HG02571 (cell line): ENCODE measurements at regions not wholly inside any gene's neighbourhood (a gene's known extent, or its start where the extent isn't known, plus 50 kb on each side); places are given as distances from the start of the nearest gene placed in this dataset.
"Not testable (repeated sequence)": the region's sequence is repeated elsewhere in the genome, so short reads cannot be mapped to it uniquely, and the experiment has no call there.

Source experiments
- ATAC-seq: cut with Tn5 transposase; IDR thresholded peaks from one replicate; pipeline ENCODE4 v1.9.1; 2021; ENCODE audit warnings: mild to moderate bottlenecking, moderate library complexity; ENCODE audit not compliant: unreplicated experiment

DNA sequence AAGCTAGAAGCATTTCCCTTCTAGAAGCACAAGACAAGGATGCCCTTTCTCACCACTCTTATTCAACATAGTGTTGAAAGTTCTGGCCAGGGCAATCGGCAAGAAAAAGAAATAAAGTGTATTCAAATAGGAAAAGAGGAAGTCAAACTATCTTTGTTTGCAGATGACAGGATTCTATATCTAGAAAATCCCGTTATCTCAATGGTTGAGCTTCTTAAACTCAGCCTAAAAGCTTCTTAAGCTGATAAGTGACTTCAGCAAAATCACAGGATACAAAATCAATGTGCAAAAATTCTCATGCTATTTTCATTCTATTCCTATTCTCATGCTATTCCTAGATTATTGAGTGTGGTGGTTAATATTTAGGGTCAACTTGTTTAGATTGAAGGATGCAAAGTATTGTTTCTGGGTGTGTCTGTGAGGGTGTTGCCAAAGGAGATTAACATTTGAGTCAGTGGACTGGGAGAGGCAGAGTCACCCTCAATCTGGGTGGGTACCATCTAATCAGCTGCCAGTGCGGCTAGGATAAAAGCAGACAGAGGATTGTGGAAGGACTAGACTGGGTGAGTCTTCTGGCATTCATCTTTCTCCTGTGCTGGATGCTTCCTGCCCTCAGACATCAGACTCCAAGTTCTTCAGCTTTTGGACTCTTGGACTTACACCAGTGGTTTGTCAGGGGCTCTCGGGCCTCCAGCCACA is 111.9 kb downstream of the LSMEM1 start:
- ATAC-seq, result not testable (repeated sequence)

DNA sequence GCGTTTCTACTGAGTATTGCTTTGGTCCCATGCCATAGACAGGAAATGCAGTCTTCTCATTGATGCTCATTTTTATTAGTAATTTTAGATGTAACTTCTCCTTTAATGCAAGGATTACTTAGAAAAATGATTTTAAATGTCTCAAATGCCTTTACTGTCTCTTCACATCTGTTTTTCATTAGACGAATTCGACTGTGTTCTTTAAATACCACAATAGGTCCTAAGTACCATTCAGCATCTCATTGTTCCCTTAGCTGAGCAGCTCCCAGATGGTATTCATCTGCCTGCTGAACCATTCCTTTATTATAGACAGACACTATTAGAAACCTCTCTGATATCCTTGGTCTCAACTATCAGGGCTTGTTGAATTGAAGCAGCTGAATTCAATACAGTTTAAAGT is 113.6 kb downstream of the LSMEM1 start:
- ATAC-seq, result no peak

DNA sequence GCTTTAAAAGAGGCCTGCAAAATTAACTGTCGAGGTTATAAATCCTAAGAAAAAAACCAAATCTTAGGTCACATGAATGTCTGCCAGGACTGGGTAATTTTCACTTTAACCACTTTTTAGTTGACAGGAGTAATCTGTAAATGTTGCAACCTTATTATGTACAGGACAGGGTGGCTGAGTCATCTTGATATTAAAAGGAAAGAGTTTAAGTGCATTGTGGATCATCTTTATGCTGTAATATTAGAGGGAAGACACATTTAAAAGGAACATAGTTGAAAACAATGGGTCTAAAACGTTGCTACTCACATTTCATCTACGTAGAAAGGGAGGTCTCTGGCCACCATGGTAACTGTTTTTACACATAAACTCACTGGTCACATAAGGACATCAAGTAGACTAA is 115.5 kb downstream of the LSMEM1 start:
- no peak for ATAC-seq

DNA sequence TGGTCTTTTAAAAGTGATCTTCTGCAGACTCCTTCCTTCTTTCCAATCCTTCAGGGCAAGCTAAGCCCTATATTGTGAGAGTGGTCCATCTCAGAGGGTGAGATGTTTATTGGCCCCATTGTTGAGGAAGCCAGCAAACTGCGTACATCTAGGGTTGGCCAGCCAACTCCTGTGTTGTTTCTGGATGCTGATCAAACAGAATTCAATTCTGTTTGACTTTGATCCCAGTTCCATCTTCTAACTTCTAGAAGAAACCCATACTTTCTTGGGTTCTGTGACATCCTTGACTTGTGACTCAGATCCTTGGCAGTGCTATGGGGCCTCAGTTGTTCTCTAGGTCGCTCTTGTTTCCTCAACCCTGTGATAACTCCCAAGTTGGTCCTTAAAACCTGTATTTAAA is 116.2 kb downstream of the LSMEM1 start:
- ATAC-seq, result no peak

DNA sequence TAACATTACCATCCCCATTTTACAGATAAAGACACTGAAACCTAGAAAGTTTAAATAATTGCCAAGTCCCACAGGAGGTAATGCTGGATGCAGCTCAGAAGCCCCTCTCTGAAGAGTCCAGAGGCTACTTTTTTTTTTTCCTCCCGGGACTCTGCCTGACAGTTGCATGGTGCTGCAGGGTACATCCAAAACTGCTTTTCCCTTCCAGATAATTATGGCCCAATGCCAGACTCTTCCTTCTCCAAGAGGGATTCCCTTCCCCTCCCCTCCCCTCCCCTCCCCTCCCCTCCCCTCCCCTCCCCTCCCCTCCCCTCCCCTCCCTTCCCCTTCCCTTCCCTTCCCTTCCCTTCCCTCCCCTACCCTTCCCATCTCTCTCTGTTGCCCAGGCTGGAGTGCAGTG is 122.9 kb downstream of the LSMEM1 start:
- ATAC-seq, result no peak

DNA sequence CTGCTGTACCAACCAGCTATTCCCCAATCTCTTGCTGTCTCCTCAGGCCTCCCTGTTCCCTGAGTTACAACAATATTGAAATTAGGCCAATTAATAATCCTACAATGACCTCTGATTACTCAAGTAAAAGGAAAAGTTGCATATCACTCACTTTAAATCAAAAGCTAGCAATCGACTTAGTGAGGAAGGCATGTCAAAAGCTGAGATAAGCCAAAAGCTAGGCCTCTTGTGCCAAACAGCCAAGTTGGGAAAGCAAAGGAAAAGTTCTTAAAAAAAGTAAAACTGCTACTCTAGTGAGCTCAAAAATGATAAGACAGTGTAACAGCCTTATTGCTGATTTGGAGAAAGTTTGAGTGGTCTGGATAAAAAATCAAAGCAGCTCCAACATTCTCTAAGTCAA is 129.8 kb downstream of the LSMEM1 start:
- ATAC-seq, result no peak

DNA sequence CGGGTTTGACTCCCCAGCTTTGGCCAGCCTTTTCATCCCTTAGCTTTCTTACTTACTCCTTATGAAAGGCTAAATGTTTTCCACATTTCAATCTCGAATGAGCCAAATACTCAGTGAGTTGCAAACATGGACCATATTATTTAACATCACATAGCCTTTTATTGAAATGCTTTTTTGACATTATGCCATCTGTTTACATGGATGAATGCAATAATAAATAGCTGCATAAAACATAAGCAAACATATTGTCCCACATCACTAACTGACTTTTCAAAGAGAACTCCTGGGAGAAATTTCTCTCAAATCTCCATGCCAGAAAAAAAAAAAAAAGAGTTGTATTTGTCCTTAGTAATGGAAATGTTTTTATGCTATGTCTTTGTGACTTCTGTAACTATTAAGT is 134.9 kb downstream of the LSMEM1 start:
- ATAC-seq, result no peak

DNA sequence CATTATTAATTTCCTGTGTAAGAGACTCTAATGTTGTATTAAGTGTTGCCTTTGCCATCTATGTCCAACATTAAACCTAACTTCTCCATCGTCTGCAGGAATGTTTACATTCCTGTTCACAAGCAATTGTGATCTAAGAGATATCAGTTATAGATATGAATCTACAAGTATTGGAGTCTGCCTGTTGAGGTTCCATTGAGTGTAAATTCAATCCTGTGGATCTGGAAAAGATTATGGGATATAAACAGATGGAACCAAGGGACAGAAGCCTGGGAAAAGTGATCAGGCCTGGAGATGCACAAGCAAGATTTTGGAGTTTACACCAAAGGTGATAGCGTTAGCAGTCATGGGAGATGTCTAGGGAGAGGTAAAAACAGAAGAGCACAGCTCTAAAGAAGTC is 135.5 kb downstream of the LSMEM1 start:
- no peak for ATAC-seq

DNA sequence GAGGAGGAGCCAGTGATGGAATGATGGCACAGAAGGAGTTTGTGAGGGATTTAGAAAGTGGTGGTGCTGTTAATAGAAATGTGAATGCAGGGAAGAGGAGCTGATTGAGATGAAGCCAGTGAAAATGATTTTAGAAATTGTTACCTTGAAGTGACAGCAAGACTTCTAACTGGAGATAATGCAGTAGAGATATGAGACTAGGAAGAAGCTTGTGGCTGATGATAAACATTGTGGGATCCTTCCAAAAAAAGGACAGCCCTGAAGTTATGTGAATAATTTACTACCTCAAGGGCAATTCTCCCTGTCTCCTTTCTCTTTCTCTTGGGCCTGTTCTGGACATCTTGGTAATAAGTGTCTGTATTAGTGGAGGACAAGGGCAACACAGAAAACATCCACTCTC is 138.6 kb downstream of the LSMEM1 start:
- no peak for ATAC-seq

DNA sequence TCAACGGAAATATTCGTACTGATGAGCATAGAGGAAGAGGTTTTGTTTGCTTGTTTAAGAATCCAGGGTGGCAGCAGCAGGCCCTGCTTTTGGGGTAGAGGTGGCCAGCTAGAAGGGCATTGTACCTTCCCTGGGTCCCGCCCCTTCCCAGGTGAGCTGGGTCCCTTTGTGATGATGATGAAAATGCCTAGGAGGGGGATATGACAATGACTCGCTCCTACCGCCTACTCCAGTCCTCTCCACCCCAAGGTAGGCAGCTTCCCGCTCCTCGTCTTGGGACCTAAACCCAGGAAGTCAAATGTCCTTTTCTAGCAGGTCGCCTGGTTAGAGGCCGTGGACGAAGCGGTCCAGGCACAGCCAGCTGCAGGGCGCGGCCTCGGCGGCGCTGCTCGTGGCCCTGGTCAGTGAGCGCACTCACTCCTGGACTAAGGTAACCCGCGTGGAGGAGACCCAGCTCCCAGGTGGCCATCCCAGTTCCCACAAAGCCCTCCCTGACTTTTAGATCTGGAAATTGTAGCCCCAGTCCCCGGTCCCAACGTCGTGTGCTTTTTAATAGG is 141.4 kb downstream of the LSMEM1 start:
- no peak for ATAC-seq

DNA sequence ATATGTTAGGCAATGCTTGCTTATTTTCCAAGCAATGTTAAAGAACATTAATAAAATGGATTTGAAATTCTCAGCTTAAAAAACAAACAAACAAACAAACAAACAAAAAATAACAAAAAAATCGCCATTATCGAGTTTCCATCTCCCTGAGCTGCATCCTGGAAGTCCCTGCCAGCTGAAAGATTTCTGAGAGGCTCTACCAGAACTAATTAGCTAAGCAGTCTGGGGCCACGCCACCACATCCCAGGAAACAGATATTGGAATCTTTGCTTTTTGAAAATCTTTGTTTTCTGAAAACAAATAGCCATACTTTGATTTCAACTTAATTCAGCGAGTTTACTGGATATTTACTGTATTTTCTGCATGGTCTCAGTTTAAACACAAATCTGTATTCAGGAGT is 143.6 kb downstream of the LSMEM1 start:
- no peak for ATAC-seq

DNA sequence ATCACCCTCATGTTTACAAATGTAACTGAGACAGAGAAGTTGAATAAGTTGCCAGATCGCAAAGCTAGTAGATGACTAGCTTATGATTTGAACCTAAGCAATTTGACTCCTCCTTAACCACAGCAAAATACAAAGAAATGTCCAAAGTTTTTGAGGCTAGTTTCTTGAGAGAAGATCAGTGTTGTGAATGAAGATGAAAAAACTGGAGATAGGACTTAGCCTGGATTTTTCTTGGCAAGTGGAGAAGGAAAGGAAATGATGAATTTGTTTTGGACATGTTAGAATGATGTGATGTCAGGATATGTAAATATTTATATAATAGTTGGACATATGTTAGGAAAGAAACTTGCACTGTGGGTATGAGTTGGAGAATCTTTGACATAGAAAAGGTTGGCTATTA is 149.8 kb downstream of the LSMEM1 start:
- no peak for ATAC-seq

DNA sequence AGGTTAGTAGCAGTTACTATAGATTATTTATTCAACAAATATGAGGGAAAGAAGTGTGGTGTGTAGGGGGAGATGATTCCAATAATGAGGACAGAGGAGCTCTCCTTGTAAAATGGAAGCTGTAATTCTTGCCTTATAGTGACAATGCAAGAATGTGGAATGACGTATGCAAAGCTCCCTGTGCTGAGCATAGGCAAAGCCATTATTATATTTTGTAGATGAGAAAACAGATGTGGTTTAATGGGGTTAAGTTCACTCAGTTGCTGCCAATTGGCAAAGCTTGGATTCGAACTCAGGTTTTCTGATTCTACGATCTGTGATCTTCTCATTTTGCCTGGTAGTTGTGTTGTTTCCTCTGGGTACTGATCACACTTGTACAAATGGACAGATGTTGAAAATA is 153.3 kb downstream of the LSMEM1 start:
- ATAC-seq, result no peak

DNA sequence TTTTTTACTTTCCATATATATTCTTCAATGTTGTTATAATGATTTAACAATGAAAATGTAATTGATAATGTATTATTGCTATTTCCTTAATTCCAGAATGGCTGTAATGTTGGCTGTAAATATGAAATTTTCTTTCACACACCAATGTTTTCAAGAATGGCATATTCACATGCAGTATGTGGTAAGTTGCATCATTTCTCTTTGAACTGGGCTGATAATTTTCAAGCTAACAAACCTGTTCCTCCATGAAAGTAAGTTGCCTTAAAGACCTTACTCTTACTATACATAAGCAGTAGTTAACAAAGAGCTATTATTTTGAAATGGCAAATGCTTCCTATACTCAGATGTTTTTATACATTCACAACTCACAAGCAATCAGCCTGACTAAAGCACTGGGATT is 154.5 kb downstream of the TMEM168 start:
- ATAC-seq, result no peak

DNA sequence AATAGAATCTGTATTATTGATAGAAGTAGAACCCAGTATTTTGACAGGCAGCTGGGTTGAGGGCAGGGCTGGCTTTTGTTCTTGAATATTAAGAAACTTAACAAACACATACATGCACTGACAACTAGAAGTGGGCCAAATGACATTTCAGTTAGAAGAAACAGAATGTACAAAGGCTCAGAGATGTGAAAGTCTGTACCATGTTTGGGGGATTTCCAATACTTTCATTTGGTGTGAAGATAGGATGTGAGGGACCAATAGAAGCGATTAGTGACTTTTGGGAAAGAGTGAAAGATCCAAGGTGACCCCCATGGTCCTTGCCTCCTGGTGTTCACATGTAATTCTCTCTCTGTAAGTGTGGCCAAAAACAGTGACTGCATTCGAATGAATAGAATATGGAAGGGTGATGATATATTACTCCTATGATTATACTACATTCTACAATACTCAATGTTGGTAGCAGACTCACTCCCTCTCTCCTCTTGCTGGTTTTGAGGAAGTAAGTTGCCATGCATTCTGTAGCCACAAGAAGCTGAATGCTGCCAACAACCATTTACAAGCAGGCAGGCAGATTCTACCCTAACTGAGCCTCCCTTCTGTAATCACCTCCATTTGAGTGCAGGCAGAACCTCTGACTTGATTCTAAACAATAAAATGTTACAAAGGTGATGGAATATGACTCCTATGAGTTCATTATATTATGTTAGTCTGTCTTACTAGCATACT is 151.4 kb downstream of the TMEM168 start:
- no peak for ATAC-seq

DNA sequence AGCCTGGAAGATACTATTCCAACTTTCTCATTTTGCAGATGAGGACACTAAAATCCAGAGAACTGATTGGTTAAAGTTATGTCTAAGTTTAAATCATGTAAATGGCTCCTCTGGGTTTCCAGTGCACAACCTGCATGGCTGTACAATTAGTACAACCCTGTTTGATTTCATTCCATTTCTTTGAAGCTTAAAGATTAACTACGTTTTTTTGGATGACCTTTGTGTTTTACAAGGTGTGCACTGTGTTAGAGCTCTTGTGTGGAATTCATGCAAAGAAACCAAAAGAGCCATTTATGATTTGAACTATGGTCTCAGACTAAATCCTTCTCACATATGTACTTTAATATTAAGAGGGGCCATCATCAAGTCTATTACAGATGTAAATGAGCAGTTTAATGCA is 149.5 kb downstream of the TMEM168 start:
- no peak for ATAC-seq

DNA sequence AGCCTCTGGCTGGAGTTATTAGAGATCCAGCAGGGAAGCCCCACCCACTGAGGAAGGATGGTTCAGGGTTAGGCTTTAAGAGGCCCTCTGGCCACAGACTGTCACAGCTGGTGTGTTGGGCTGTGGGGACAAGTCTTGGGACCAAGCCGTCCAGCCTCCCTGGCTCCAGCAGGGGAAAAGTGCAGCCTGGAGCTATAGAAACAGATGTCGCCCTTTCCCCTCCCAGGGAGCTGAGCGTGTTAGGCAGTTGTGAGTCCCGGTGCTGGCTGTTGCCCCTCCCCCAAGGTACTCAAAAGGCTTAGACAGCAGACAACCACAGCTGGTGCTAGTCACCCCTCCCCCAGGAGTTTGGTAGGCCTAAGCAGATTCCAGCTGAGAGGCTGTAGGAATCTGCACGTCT is 143.4 kb downstream of the TMEM168 start:
- ATAC-seq, result no peak

DNA sequence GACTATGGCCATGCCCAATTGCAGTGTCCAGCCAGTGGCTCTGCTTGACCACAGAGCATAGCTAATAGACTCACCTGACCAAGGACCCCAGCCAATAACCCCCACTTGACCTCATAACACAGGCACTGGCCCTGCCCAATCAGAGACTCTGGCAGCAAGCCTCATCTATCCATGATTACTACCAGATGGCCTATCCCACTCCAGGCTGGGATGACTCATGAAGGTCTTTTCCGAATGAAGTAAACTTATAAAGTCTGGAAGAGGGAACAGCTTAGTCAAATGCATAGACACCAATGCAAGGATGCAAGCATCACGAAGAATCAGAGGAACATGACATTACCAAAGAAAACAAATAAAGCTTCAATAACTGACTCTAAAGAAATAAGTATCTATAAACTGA is 141.4 kb downstream of the TMEM168 start:
- no peak for ATAC-seq

DNA sequence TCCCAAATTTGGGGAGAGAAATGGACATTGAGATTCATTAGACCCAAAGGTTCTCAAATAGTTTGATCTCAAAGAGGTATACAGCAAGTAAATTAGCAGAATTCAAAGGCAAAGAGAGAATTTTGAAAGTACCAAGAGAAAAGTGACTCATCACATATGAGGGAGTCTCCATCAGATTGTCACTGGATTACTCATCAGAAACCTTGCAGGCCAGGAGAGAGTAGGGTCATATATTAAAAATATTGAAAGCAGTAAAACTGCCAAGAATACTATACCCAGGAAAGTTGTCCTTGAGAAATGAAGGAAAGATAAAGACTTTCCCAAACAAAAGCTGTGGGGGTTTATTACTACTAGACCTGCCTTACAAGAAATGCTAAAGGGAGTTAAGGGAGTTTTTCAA is 140.6 kb downstream of the TMEM168 start:
- no peak for ATAC-seq

DNA sequence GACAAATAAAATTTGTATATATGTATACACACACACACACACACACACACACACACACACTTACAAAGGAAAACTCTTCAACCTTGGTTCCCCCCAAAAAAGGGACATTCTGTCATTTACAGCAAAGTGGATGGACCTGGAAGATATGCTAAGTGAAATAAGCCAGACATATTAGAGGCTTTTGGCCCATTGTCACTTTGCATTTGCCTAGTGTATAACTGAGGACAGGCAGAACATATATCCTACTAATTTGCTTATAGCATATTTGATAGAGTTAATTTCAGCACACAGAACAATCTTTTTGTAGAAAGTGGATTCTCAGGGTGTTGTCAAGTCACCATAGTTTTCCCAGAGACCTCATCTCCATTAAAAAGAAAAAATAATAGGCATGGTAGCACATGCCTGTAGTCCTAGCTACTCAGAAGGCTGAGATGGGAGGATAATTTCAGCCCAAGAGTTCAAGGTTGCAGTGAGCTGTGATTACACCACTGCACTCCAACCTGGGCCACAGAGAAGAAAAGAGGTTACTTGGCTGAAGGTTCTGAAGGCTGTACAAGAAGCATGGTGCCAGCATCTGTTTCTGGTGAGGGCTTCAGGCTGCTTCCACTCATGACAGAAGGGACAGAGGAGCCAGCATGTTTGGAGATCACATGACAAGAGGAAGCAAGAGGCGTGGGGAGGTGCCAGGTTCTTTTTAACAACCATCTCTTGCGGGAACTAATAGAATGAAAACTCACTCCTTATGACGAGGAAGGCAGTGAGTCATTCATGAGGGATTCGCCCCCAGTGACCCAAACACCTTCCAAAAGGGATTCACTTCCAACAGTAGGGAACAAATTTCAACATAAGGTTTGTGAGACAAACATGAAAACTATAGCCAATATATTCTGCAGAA is 135.6 kb downstream of the TMEM168 start:
- ATAC-seq, result no peak

DNA sequence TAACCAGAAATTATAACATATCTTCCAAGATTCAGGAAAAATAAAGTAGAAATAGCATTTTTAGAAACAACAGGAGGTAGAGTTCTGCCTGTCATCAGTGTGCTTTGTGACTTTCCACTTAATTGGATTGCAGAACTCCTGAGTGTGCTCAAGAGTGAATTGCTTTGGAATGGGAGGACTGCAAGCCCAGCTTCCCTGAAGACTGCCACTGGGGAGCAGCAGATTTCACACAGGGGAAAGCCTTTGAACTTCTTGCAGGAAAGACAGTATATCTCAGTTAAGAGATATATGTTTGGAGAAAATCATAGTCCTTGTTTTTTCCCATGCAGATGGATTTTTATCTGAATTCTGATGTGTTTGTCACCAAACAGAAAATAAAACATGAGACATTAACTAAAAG is 124.5 kb downstream of the TMEM168 start:
- no peak for ATAC-seq

DNA sequence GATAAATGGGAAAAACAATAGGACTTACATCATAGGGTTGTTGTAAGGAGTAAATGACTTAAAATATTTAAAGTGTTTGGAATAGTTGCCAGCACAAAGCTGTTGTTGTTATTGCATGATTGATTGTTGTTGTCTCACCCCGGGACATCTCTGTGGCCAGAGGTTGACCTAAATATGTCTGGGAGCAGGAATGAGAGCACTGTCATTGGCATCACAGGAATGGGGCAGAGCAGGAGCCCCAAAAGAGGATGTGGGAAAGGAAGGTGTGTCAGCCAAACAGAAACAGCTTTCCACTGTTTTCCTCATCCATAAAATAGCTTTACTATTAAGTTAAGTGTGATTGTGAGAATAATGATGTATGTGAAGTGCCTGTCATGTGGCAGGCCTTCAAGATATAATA is 121.6 kb downstream of the TMEM168 start:
- no peak for ATAC-seq
